ENCODE measurements at regions not wholly inside any gene's neighbourhood (a gene's known extent, or its start where the extent isn't known, plus 50 kb on each side); places are given as distances from the start of the nearest gene placed in this dataset.
A peak's percentile ranks its signal among the peaks of the same experiment; 100 is the strongest.

- DNase-seq, result no peak
Measured at GRCh38 chr6:24054388-24054787, 71.6 kb upstream of the NRSN1 start.

- no peak for DNase-seq
Measured at GRCh38 chr6:24056567-24056966, 69.4 kb upstream of the NRSN1 start.

GRCh38 chr6:24057030-24057429 is 69.0 kb upstream of the NRSN1 start:
- no peak for DNase-seq

- DNase-seq, result no peak
Measured at GRCh38 chr6:24060982-24061754, 64.8 kb upstream of the NRSN1 start.

GRCh38 chr6:24064106-24064505 is 61.9 kb upstream of the NRSN1 start:
- DNase-seq, result peak in 2 of 14 donors; percentile 1 to 7

GRCh38 chr6:24064832-24065231 is 61.2 kb upstream of the NRSN1 start:
- DNase-seq, result no peak

GRCh38 chr6:24069526-24069925 is 56.5 kb upstream of the NRSN1 start:
- DNase-seq, result no peak

GRCh38 chr6:24072038-24072746 is 53.8 kb upstream of the NRSN1 start:
- no peak for DNase-seq

- DNase-seq, result no peak
Measured at GRCh38 chr6:24076011-24076410, 50.0 kb upstream of the NRSN1 start.

Data from C1 segment of cervical spinal cord (tissue), 14 donors.